NOMO-1 treated with dmso at 0.1 percent for 144 hours (cell line): ENCODE measurements at regions not wholly inside any gene's neighbourhood (a gene's known extent, or its start where the extent isn't known, plus 50 kb on each side); places are given as distances from the start of the nearest gene placed in this dataset.
"Not testable (repeated sequence)": the region's sequence is repeated elsewhere in the genome, so short reads cannot be mapped to it uniquely, and the experiment has no call there.

Source experiments
- DNase-seq: peaks from one replicate; lab custom pipeline; 2025; ENCODE audit not compliant: unreplicated experiment; lab: John Stamatoyannopoulos, UW

- no peak for DNase-seq
These were observed 416.2 kb upstream of the GHITM start for GRCh38 chr10:83723080-83723479.

- no peak for DNase-seq
These were observed 414.7 kb upstream of the GHITM start for GRCh38 chr10:83724471-83725241.

DNA sequence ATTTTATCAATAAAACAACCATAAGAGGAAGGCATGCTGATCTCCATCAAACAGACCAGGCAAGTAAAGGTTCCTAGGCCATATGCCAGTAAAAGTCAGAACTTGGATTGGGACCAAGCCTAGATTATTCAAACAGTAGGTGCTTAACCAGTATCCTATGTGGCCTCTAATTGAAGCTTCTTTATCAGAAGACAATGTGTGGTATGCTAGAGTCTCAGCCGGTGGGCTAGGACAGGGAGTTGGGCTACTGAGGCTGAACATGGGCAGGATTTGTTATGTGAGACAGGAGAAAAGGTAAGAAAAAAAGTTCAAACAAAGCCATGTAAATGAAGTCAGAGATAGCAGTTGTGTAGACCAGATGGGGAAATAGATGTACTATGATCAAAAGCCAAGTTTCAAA is 413.7 kb upstream of the GHITM start:
- no peak for DNase-seq

GRCh38 chr10:83734278-83734677 is 405.0 kb upstream of the GHITM start:
- DNase-seq: no peak

- no peak for DNase-seq
These were observed 403.3 kb upstream of the GHITM start for GRCh38 chr10:83736008-83736407.

GRCh38 chr10:83750604-83751003 is 388.7 kb upstream of the GHITM start:
- no peak for DNase-seq

DNA sequence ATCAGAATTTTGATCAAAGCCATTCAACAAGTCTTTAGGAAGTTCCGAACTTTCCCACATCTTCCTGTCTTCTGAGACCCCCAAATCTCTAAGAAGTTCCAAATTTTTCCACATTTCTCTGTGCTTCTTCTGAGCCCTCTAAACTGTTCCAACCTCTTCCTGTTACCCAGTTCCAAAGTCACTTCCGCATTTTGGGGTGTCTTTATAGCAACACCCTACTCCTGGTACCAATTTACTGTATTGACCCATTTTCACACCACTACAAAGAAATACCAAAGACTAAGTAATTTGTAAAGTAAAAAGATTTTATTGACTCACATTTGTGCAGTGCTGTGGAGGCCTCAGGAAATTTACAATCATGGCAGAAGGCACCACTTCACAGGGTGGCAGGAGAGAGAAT is 385.8 kb upstream of the GHITM start:
- DNase-seq: no peak

DNA sequence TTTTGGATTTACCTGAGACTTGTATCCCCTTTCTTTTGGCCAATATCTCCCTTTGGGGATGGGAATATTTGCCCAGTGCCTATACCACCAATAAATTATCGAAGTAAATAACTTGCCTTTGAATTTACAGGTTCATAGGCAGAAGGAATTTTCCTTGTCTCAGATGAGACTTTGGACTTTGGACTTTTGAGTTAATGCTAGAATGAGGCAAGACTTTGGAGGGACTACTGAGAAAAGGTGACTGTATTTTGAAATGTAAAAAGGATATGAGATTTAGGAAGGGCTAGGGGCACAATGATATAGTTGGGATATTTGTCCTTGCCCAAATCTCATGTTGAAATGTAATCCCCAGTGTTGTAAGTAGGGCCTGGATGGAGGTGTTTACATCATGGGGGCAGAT is 384.5 kb upstream of the GHITM start:
- DNase-seq: no peak

GRCh38 chr10:83760142-83760541 is 379.2 kb upstream of the GHITM start:
- DNase-seq: no peak

- no peak for DNase-seq
These were observed 374.6 kb upstream of the GHITM start for GRCh38 chr10:83764666-83765065.

DNA sequence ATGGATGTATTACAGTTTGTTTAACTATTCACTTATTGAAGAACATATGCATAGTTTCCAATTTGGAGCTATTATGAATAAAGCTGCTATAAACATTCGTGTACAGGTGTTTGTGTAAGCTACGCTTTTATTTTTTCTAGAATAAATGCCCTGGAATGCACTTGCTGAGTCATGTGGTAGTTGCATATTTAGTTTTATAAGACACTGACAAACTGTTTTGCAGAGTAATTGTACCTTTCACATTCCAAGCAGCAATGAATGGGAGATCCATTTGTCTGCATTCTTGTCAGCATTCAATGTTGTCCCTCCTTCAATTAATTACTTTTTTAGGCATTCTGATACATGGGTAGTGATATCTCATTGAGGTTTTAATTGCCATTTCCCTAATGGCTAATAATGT is 373.6 kb upstream of the GHITM start:
- DNase-seq: no peak

GRCh38 chr10:83769281-83769820 is 370.0 kb upstream of the GHITM start:
- DNase-seq: no peak

DNA sequence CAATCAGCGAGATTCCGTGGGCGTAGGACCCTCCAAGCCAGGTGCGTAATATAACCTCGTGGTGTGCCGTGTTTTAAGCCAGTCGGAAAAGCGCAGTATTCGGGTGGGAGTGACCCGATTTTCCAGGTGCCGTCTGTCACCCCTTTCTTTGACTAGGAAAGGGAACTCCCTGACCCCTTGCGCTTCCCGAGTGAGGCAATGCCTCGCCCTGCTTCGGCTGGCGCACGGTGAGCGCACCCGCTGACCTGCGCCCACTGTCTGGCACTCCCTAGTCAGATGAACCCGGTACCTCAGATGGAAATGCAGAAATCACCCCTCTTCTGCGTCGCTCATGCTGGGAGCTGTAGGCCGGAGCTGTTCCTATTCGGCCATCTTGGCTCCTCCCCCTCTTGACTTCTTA is 352.6 kb upstream of the GHITM start:
- not testable (repeated sequence) for DNase-seq

DNA sequence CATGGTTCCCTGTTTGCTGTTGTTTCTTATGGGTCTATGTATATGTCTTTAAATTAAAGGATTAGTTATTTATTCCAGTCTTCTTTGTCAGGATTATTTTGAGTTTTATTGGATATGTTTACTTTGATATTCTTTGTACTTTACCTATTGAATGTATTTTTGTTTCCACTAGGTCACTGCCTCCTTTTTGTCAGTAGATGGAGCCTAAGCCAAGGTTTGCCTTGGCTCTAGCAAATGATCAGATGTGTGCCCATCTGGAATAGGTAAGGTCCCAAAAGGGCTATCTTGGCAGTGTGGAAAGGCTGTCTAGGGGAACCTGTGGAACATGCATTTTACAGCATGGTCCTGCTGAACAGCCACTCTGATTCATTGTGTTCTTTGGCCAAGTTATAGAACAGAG is 337.3 kb upstream of the GHITM start:
- no peak for DNase-seq

DNA sequence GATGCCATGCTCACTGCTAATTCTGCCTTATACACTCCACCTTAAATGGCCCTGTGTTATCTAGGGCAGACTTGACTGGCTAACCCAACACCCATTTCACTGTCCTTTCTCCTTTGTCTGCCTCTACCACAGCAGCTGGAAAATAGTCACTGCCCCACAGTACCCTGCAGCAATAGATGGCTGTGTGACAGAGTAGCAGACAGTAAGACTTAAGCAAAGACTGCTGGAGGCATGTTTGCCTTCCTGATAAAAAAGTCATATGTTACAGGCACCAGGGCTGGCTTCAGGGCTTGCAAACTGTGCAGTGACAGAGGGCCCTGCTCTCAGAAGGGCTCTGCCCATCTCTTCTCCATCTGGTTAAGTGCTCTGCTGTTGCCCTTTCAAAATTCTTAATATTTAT is 332.6 kb upstream of the GHITM start:
- DNase-seq: no peak

DNA sequence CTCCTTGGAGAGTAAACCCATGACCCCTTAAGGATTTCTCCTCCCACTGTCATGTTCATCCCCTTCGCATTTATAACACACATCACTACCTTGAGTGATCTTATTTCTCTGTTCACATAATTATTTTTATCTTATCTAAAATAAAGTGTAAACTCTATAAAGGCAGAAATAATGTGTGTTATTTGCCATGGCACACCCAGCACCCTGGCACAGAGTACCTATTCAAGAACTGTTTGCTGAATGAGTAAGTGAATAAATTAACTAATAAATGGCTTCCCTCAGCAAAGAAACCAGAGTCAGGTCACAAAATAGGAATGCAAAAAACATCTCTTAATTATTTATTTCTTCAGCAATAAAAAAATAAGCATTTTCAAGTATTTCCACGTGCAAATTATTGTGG is 330.3 kb upstream of the GHITM start:
- no peak for DNase-seq

GRCh38 chr10:83816942-83817341 is 322.4 kb upstream of the GHITM start:
- no peak for DNase-seq

- DNase-seq: no peak
These were observed 321.5 kb upstream of the GHITM start for GRCh38 chr10:83817797-83818196.

GRCh38 chr10:83819609-83820008 is 319.7 kb upstream of the GHITM start:
- DNase-seq: no peak

DNA sequence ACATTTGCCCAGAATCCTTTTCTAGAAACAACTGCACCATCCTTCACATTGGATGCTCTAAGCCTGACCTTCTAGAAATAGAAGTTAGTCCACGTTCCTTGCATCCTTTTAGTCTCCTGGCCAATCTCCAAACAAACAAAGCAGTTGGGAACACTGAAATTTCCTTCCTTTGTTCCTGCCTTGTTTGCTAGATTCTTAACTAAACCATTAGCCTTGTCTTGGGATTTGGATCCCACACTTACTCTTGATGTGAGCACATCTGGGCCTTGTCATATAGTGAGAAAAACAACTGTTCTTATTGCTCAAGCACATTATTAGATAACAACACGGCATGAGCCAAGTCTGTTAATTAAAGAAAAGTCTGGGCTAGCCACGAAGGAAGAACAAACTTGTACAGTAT is 319.3 kb upstream of the GHITM start:
- DNase-seq: no peak

- DNase-seq: no peak
These were observed 315.2 kb upstream of the GHITM start for GRCh38 chr10:83824099-83824498.

GRCh38 chr10:83834096-83834495 is 305.2 kb upstream of the GHITM start:
- DNase-seq: no peak
